NCI-H2081 treated with DMSO at 0.1 percent for 48 hours (cell line): ENCODE measurements at regions not wholly inside any gene's neighbourhood (a gene's known extent, or its start where the extent isn't known, plus 50 kb on each side); places are given as distances from the start of the nearest gene placed in this dataset.
"Not testable (repeated sequence)": the region's sequence is repeated elsewhere in the genome, so short reads cannot be mapped to it uniquely, and the experiment has no call there.

ENCODE experiments used
- DNase-seq: peaks from one replicate; lab custom pipeline; 2025; lab: John Stamatoyannopoulos, UW

- no peak for DNase-seq
Observed at GRCh38 chr22:22784249-22785039, 103.2 kb upstream of the IGLL5 start.

GRCh38 chr22:22785316-22786065, 102.1 kb upstream of the IGLL5 start:
- no peak for DNase-seq

GRCh38 chr22:22786301-22787115, 101.1 kb upstream of the IGLL5 start:
- DNase-seq: peak; percentile 69

GRCh38 chr22:22787151-22787550, 100.5 kb upstream of the IGLL5 start:
- no peak for DNase-seq

- no peak for DNase-seq
Observed at GRCh38 chr22:22787786-22788459, 99.7 kb upstream of the IGLL5 start.

- DNase-seq: no peak
Observed at GRCh38 chr22:22788460-22789037, 99.1 kb upstream of the IGLL5 start.

- DNase-seq: no peak
Observed at GRCh38 chr22:22789233-22789921, 98.2 kb upstream of the IGLL5 start.

- no peak for DNase-seq
Observed at GRCh38 chr22:22789922-22790845, 97.4 kb upstream of the IGLL5 start.

- no peak for DNase-seq
Observed at GRCh38 chr22:22791438-22792181, 96.0 kb upstream of the IGLL5 start.

GRCh38 chr22:22792205-22792786, 95.3 kb upstream of the IGLL5 start:
- DNase-seq: not testable (repeated sequence)

- not testable (repeated sequence) for DNase-seq
Observed at GRCh38 chr22:22795639-22796038, 92.0 kb upstream of the IGLL5 start.

- DNase-seq: no peak
Observed at GRCh38 chr22:22796724-22797123, 90.9 kb upstream of the IGLL5 start.

GRCh38 chr22:22798232-22798616, 89.4 kb upstream of the IGLL5 start:
- no peak for DNase-seq

GRCh38 chr22:22798716-22799115, 88.9 kb upstream of the IGLL5 start:
- no peak for DNase-seq

GRCh38 chr22:22799561-22799960, 88.1 kb upstream of the IGLL5 start:
- DNase-seq: no peak

- DNase-seq: no peak
Observed at GRCh38 chr22:22800716-22801115, 86.9 kb upstream of the IGLL5 start.

- no peak for DNase-seq
Observed at GRCh38 chr22:22802339-22802970, 85.2 kb upstream of the IGLL5 start.

- no peak for DNase-seq
Observed at GRCh38 chr22:22803285-22803853, 84.2 kb upstream of the IGLL5 start.
